Naive thymus-derived CD8-positive, alpha-beta T cell (primary cell): ENCODE measurements at regions not wholly inside any gene's neighbourhood (a gene's known extent, or its start where the extent isn't known, plus 50 kb on each side); places are given as distances from the start of the nearest gene placed in this dataset.
"Not testable (repeated sequence)": the region's sequence is repeated elsewhere in the genome, so short reads cannot be mapped to it uniquely, and the experiment has no call there.

Experiments used
- ATAC-seq, 2 donors: fragments of 150-1000 bp; cut with Tn5 transposase in 1 of 2; sonication (Bioruptor Pico), chemical (Tn5 transposase) in 1 of 2; 1 replicate in 1 of 2; 2 replicates in 1 of 2; pipeline ENCODE4 v1.10.0; 2021; ENCODE audit warnings: mild to moderate bottlenecking in 2 of 2, moderate library complexity in 2 of 2
- POLR2A ChIA-PET: fragments of 350-600 bp; sonication (Branson Sonifier 250); formaldehyde crosslinking; loops from one replicate; lab custom pipeline; 2021; ENCODE audit warnings: antibody characterized with exemption; lab: Charles Lee
- DNase-seq, 10 donors: peaks; one replicate each; pipeline versions ENCODE4 v3.0.0 to v3.0.0-alpha.2; 2020 to 2022
- H3K27ac Mint-ChIP-seq, 10 donors: one replicate each; pipeline ENCODE4 v1.8.0; 2020 to 2022; ENCODE audit warnings: mild to moderate bottlenecking in 10 of 10, mixed read lengths in 10 of 10, moderate library complexity in 4 of 10, inconsistent platforms in 1 of 10
- H3K27me3 Mint-ChIP-seq, 5 donors: one replicate each; pipeline ENCODE4 v1.8.0; 2021 to 2022; ENCODE audit warnings: mixed read lengths in 5 of 5
- H3K36me3 Mint-ChIP-seq, 3 donors: one replicate each; pipeline ENCODE4 v1.8.0; 2020 to 2022; ENCODE audit warnings: mixed read lengths in 3 of 3, mild to moderate bottlenecking in 2 of 3, inconsistent platforms in 1 of 3
- H3K4me1 Mint-ChIP-seq, 4 donors: one replicate each; pipeline ENCODE4 v1.8.0; 2021 to 2022; ENCODE audit warnings: mixed read lengths in 4 of 4
- H3K4me3 Mint-ChIP-seq, 10 donors: one replicate each; pipeline ENCODE4 v1.8.0; 2020 to 2022; ENCODE audit warnings: mild to moderate bottlenecking in 10 of 10, mixed read lengths in 10 of 10, moderate library complexity in 6 of 10, inconsistent platforms in 1 of 10
- H3K9me3 Mint-ChIP-seq, 9 donors: one replicate each; pipeline ENCODE4 v1.8.0; 2020 to 2022; ENCODE audit warnings: mixed read lengths in 9 of 9, mild to moderate bottlenecking in 3 of 9, inconsistent platforms in 1 of 9, moderate library complexity in 1 of 9

GRCh38 chr2:20949256-20949655 lies 94.6 kb downstream of the APOB start:
- Mint-ChIP-seq H3K9me3 (no peaks in the 10 kb centered on the region), H3K36me3 (no peaks in the 10 kb centered on the region), H3K27ac (no peak overlapping the region), H3K27me3 (peaks cover 0 to 15% (median 6%) of the 10 kb centered on the region in 5 donors), H3K4me1 (peaks cover 0 to 2% (median 0%) of the 10 kb centered on the region in 4 donors), H3K4me3 (no peak overlapping the region)
- DNase-seq (no peak), ATAC-seq (no peak)
- POLR2A ChIA-PET, result no interaction called here

- Mint-ChIP-seq H3K36me3 (no peaks in the 10 kb centered on the region), H3K4me3 (no peak overlapping the region), H3K4me1 (peaks cover 0 to 2% (median 0%) of the 10 kb centered on the region in 4 donors), H3K27ac (no peak overlapping the region), H3K27me3 (peaks cover 6 to 23% (median 12%) of the 10 kb centered on the region in 5 donors), H3K9me3 (no peaks in the 10 kb centered on the region)
- no peak for ATAC-seq
- POLR2A ChIA-PET, result no interaction called here
- no peak for DNase-seq
Measured at GRCh38 chr2:20946468-20946867, 97.4 kb downstream of the APOB start.

- H3K4me3 Mint-ChIP-seq, H3K9me3 Mint-ChIP-seq, DNase-seq, POLR2A ChIA-PET, H3K4me1 Mint-ChIP-seq, H3K27ac Mint-ChIP-seq, ATAC-seq, H3K36me3 Mint-ChIP-seq: not testable (repeated sequence)
- peaks cover 7 to 29% (median 12%) of the 10 kb centered on the region in 5 donors for H3K27me3 Mint-ChIP-seq
Measured at GRCh38 chr2:20943721-20944120, 100.2 kb downstream of the APOB start.

- Mint-ChIP-seq H3K9me3 (peaks cover 0 to 2% (median 0%) of the 10 kb centered on the region in 9 donors), H3K4me3 (no peak overlapping the region), H3K27me3 (peaks cover 8 to 32% (median 12%) of the 10 kb centered on the region in 5 donors), H3K4me1 (peaks cover 0 to 2% (median 0%) of the 10 kb centered on the region in 4 donors), H3K36me3 (no peaks in the 10 kb centered on the region), H3K27ac (no peak overlapping the region)
- ATAC-seq (no peak), DNase-seq (no peak)
- POLR2A ChIA-PET, result no interaction called here
Measured at GRCh38 chr2:20942646-20943125, 101.2 kb downstream of the APOB start.

- POLR2A ChIA-PET, result no interaction called here
- ATAC-seq (no peak), DNase-seq (no peak)
- Mint-ChIP-seq H3K36me3 (no peaks in the 10 kb centered on the region), H3K4me1 (peaks cover 0 to 2% (median 0%) of the 10 kb centered on the region in 4 donors), H3K27ac (no peak overlapping the region), H3K4me3 (no peak overlapping the region), H3K27me3 (peaks cover 5 to 32% (median 15%) of the 10 kb centered on the region in 5 donors), H3K9me3 (peaks cover 0 to 2% (median 0%) of the 10 kb centered on the region in 9 donors)
Measured at GRCh38 chr2:20940856-20941255, 103.0 kb downstream of the APOB start.

GRCh38 chr2:20939931-20940795 lies 103.7 kb downstream of the APOB start:
- POLR2A ChIA-PET, result no interaction called here
- H3K27ac Mint-ChIP-seq, result no peak overlapping the region
- peaks cover 3 to 29% (median 15%) of the 10 kb centered on the region in 5 donors for H3K27me3 Mint-ChIP-seq
- H3K4me1 Mint-ChIP-seq, result no peaks in the 10 kb centered on the region
- no peaks in the 10 kb centered on the region for H3K36me3 Mint-ChIP-seq
- no peak for ATAC-seq
- H3K4me3 Mint-ChIP-seq, result no peak overlapping the region
- no peak for DNase-seq
- H3K9me3 Mint-ChIP-seq, result peaks cover 0 to 2% (median 0%) of the 10 kb centered on the region in 9 donors

- no peak overlapping the region for H3K4me3 Mint-ChIP-seq
- POLR2A ChIA-PET, result no interaction called here
- ATAC-seq, result no peak
- no peak for DNase-seq
- peaks cover 3 to 37% (median 23%) of the 10 kb centered on the region in 5 donors for H3K27me3 Mint-ChIP-seq
- no peak overlapping the region for H3K27ac Mint-ChIP-seq
- H3K4me1 Mint-ChIP-seq, result no peaks in the 10 kb centered on the region
- no peaks in the 10 kb centered on the region for H3K36me3 Mint-ChIP-seq
- H3K9me3 Mint-ChIP-seq, result peaks cover 0 to 2% (median 0%) of the 10 kb centered on the region in 9 donors
Measured at GRCh38 chr2:20937353-20937752, 106.5 kb downstream of the APOB start.

- no peak for DNase-seq
- ATAC-seq, result no peak
- no peaks in the 10 kb centered on the region for H3K36me3 Mint-ChIP-seq
- peaks cover 0 to 4% (median 0%) of the 10 kb centered on the region in 9 donors for H3K9me3 Mint-ChIP-seq
- H3K27me3 Mint-ChIP-seq, result peaks cover 5 to 21% (median 14%) of the 10 kb centered on the region in 5 donors
- H3K27ac Mint-ChIP-seq, result no peak overlapping the region
- H3K4me1 Mint-ChIP-seq, result no peaks in the 10 kb centered on the region
- POLR2A ChIA-PET, result no interaction called here
- H3K4me3 Mint-ChIP-seq, result no peak overlapping the region
Measured at GRCh38 chr2:20935168-20935775, 108.6 kb downstream of the APOB start.

- Mint-ChIP-seq H3K27me3 (peaks cover 5 to 21% (median 14%) of the 10 kb centered on the region in 5 donors), H3K27ac (no peak overlapping the region), H3K4me3 (no peak overlapping the region), H3K36me3 (peaks cover 0 to 2% (median 0%) of the 10 kb centered on the region in 3 donors), H3K4me1 (no peaks in the 10 kb centered on the region), H3K9me3 (peaks cover 0 to 12% (median 2%) of the 10 kb centered on the region in 9 donors)
- ATAC-seq (no peak), DNase-seq (no peak)
- POLR2A ChIA-PET, result no interaction called here
Measured at GRCh38 chr2:20934236-20934635, 109.6 kb downstream of the APOB start.

- H3K4me3 Mint-ChIP-seq, result no peak overlapping the region
- peaks cover 5 to 21% (median 11%) of the 10 kb centered on the region in 5 donors for H3K27me3 Mint-ChIP-seq
- ATAC-seq, result no peak
- no peak for DNase-seq
- POLR2A ChIA-PET, result no interaction called here
- no peak overlapping the region for H3K27ac Mint-ChIP-seq
- no peaks in the 10 kb centered on the region for H3K4me1 Mint-ChIP-seq
- peaks cover 0 to 6% (median 0%) of the 10 kb centered on the region in 3 donors for H3K36me3 Mint-ChIP-seq
- H3K9me3 Mint-ChIP-seq, result peaks cover 0 to 17% (median 5%) of the 10 kb centered on the region in 9 donors
Measured at GRCh38 chr2:20933714-20934113, 110.2 kb downstream of the APOB start.

- no peak for DNase-seq
- POLR2A ChIA-PET, result no interaction called here
- H3K27ac Mint-ChIP-seq, result no peak overlapping the region
- ATAC-seq, result no peak
- H3K27me3 Mint-ChIP-seq, result peaks cover 6 to 30% (median 16%) of the 10 kb centered on the region in 5 donors
- peaks cover 0 to 34% (median 14%) of the 10 kb centered on the region in 9 donors for H3K9me3 Mint-ChIP-seq
- peaks cover 0 to 16% (median 0%) of the 10 kb centered on the region in 3 donors for H3K36me3 Mint-ChIP-seq
- H3K4me1 Mint-ChIP-seq, result no peaks in the 10 kb centered on the region
- no peak overlapping the region for H3K4me3 Mint-ChIP-seq
Measured at GRCh38 chr2:20931346-20931745, 108.4 kb upstream of the LDAH start.

GRCh38 chr2:20930928-20931327 lies 108.0 kb upstream of the LDAH start:
- Mint-ChIP-seq H3K27ac (no peak overlapping the region), H3K9me3 (peaks cover 0 to 38% (median 14%) of the 10 kb centered on the region in 9 donors), H3K36me3 (peaks cover 0 to 16% (median 0%) of the 10 kb centered on the region in 3 donors), H3K27me3 (peaks cover 8 to 34% (median 20%) of the 10 kb centered on the region in 5 donors), H3K4me3 (no peak overlapping the region), H3K4me1 (no peaks in the 10 kb centered on the region)
- ATAC-seq (no peak), DNase-seq (no peak)
- POLR2A ChIA-PET, result no interaction called here

GRCh38 chr2:20929721-20930120 lies 106.8 kb upstream of the LDAH start:
- peaks cover 12 to 39% (median 23%) of the 10 kb centered on the region in 5 donors for H3K27me3 Mint-ChIP-seq
- DNase-seq (no peak), ATAC-seq (no peak)
- peaks cover 0 to 41% (median 17%) of the 10 kb centered on the region in 9 donors for H3K9me3 Mint-ChIP-seq
- H3K4me3 Mint-ChIP-seq, result no peak overlapping the region
- H3K36me3 Mint-ChIP-seq, result peaks cover 0 to 16% (median 0%) of the 10 kb centered on the region in 3 donors
- H3K4me1 Mint-ChIP-seq, result no peaks in the 10 kb centered on the region
- no peak overlapping the region for H3K27ac Mint-ChIP-seq
- POLR2A ChIA-PET, result no interaction called here
